Body of pancreas (tissue), 4 donors: ENCODE measurements at regions not wholly inside any gene's neighbourhood (a gene's known extent, or its start where the extent isn't known, plus 50 kb on each side); places are given as distances from the start of the nearest gene placed in this dataset.
"Not testable (repeated sequence)": the region's sequence is repeated elsewhere in the genome, so short reads cannot be mapped to it uniquely, and the experiment has no call there.

Experiments
- ATAC-seq: fragments of 150-250 bp; one replicate; pipeline ENCODE4 v1.9.1; 2016
- DNase-seq, 4 donors: peaks; one replicate each; pipeline ENCODE4 v3.0.0-alpha.2; 2019
- H3K27ac ChIP-seq, 4 donors: fragments of 200-600 bp; sonication (generic); 1 replicate in 3 of 4; 2 replicates in 1 of 4; pipeline versions ENCODE4 v1.5.1 to v1.6.1; 2016 to 2019; ENCODE audit warnings: mild to moderate bottlenecking in 1 of 4, mixed read lengths in 1 of 4, moderate library complexity in 1 of 4
- H3K27me3 ChIP-seq, 2 donors: fragments of 200-600 bp; sonication (generic); one replicate each; pipeline ENCODE4 v1.6.0; 2016; ENCODE audit warnings: mild to moderate bottlenecking in 1 of 2
- H3K36me3 ChIP-seq, 2 donors: fragments of 200-600 bp; sonication (generic); replicated peaks in 1 of 2; 2 replicates each; pipeline ENCODE4 v1.5.1; 2016; ENCODE audit warnings: low read depth in 2 of 2; ENCODE audit not compliant: insufficient read depth in 1 of 2
- H3K4me1 ChIP-seq: fragments of 200-600 bp; sonication (generic); one replicate; pipeline ENCODE4 v1.6.0; 2016
- H3K4me3 ChIP-seq, 2 donors: fragments of 200-600 bp; sonication (generic); 1 replicate in 1 of 2; 2 replicates in 1 of 2; pipeline ENCODE4 v1.5.1; 2016 to 2019
- H3K9me3 ChIP-seq, 3 donors: fragments of 200-600 bp; sonication (generic); 1 replicate in 2 of 3; 2 replicates in 1 of 3; pipeline ENCODE4 v1.5.1; 2016
- POLR2A ChIP-seq, 3 donors: fragments of 450-650 bp; IDR thresholded peaks; one replicate each; pipeline ENCODE4 v1.6.1; 2016; ENCODE audit warnings: antibody characterized with exemption in 3 of 3, mild to moderate bottlenecking in 2 of 3
- WGBS, 2 donors: methylation state at CpG; one replicate each; pipeline ENCODE4 v1.1.5; 2017; 5-methylcytosine and 5-hydroxymethylcytosine counted together
- intact Hi-C: fragments of 100-400 bp; cut with DNase I; formaldehyde crosslinking; loops from one replicate; pipeline ENCODE4 v1.15.1; 2023
- TF ChIP-seq, protein P1 (sequence below), 7 experiments: fragments of 450-650 bp in 4 of 7; fragments of 200-600 bp in 3 of 7; sonication (generic) in 3 of 7; IDR thresholded peaks; one replicate each; pipeline ENCODE4 v1.5.1; 2016 to 2019; ENCODE audit warnings: antibody characterized with exemption in 7 of 7

DNA sequence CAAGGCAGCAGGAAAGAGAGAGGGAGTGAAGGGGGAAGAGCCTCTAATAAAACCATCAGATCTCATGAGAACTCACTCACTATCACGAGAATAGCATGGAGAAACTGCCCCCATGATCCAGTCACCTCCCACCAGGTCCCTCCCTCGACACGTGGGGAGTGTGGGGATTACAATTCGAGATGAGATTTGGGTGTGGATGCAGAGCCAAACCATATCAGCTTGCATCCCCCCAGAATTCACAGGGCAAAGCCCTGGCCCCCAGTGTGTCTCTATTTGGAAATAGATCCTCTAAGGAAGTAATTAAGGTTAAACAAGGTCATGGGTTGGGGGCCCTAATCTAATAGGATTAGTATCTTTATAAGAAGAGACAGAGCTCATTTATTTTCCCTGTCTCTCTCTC lies 56.1 kb upstream of the TCL1A start:
- intact Hi-C loops: loop anchor here (5.0 to 10.0 kb wide), 2 partner anchors 208 to 215 kb away; no protein-coding TSS in a partner anchor
- WGBS, 2 donors: 60 to 67% methylated on average over 4 of the region's 4 CpGs
- DNase-seq (no peak), ATAC-seq (no peak)
- no peaks in the 10 kb centered on the region for H3K9me3 ChIP-seq
- H3K36me3 ChIP-seq: no peaks in the 10 kb centered on the region
- no peak overlapping the region for H3K27ac ChIP-seq
- H3K4me3 ChIP-seq: no peak overlapping the region
- H3K4me1 ChIP-seq: no peaks in the 10 kb centered on the region
- no peaks in the 10 kb centered on the region for H3K27me3 ChIP-seq
- TF ChIP-seq POLR2A (IDR thresholded peaks at IDR 0.05): no peak
- TF ChIP-seq, protein P1, sequence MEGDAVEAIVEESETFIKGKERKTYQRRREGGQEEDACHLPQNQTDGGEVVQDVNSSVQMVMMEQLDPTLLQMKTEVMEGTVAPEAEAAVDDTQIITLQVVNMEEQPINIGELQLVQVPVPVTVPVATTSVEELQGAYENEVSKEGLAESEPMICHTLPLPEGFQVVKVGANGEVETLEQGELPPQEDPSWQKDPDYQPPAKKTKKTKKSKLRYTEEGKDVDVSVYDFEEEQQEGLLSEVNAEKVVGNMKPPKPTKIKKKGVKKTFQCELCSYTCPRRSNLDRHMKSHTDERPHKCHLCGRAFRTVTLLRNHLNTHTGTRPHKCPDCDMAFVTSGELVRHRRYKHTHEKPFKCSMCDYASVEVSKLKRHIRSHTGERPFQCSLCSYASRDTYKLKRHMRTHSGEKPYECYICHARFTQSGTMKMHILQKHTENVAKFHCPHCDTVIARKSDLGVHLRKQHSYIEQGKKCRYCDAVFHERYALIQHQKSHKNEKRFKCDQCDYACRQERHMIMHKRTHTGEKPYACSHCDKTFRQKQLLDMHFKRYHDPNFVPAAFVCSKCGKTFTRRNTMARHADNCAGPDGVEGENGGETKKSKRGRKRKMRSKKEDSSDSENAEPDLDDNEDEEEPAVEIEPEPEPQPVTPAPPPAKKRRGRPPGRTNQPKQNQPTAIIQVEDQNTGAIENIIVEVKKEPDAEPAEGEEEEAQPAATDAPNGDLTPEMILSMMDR (IDR thresholded peaks at IDR 0.05): no peak

DNA sequence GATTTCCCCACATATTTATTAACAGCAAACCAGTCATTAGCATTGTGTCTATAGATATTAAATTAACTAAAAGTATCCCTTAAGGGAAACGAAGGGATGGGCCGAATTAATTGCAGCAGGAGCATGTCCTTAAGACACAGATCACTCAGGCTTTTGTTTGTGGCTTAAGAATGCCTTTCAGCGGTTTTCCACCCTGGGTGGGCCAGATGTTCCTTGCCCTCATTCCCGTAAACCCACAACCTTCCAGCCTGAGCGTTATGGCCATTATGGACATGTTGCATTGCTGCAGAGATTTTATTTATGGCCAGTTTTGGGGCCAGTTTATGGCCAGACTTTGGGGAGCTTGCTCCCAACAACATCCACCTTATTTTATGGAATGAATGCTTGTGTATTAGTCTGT lies 55.5 kb upstream of the TCL1A start:
- 70 to 79% methylated on average over 5 of the region's 5 CpGs for WGBS, 2 donors
- H3K27ac ChIP-seq, DNase-seq, intact Hi-C loops, H3K36me3 ChIP-seq, H3K4me3 ChIP-seq, H3K27me3 ChIP-seq, H3K4me1 ChIP-seq, H3K9me3 ChIP-seq, ATAC-seq: not testable (repeated sequence)

GRCh38 chr14:95765051-95765450 lies 51.1 kb upstream of the TCL1A start:
- Histone ChIP-seq H3K27me3 (no peaks in the 10 kb centered on the region), H3K9me3 (no peaks in the 10 kb centered on the region), H3K4me1 (no peaks in the 10 kb centered on the region), H3K4me3 (no peak overlapping the region), H3K36me3 (no peaks in the 10 kb centered on the region), H3K27ac (no peak overlapping the region)
- intact Hi-C loops: no loop called here
- TF ChIP-seq POLR2A (IDR thresholded peaks at IDR 0.05): no peak
- TF ChIP-seq, protein P1 (IDR thresholded peaks at IDR 0.05): no peak
- WGBS, 2 donors: 51 to 59% methylated on average over 8 to 9 of the region's 9 CpGs
- no peak for DNase-seq
- no peak for ATAC-seq

GRCh38 chr14:95763875-95764274 lies 50.0 kb upstream of the TCL1A start:
- H3K36me3 ChIP-seq: no peaks in the 10 kb centered on the region
- TF ChIP-seq, protein P1 (IDR thresholded peaks at IDR 0.05): no peak
- no peak for TF ChIP-seq POLR2A (IDR thresholded peaks at IDR 0.05)
- H3K9me3 ChIP-seq: no peaks in the 10 kb centered on the region
- no peak overlapping the region for H3K27ac ChIP-seq
- H3K27me3 ChIP-seq: no peaks in the 10 kb centered on the region
- no peak overlapping the region for H3K4me3 ChIP-seq
- H3K4me1 ChIP-seq: no peaks in the 10 kb centered on the region
- intact Hi-C loops: no loop called here
- no peak for DNase-seq
- WGBS, 2 donors: 85 to 94% methylated on average over 3 of the region's 3 CpGs
- no peak for ATAC-seq
